GM18508 (cell line): ENCODE measurements at regions not wholly inside any gene's neighbourhood (a gene's known extent, or its start where the extent isn't known, plus 50 kb on each side); places are given as distances from the start of the nearest gene placed in this dataset.
A peak's percentile ranks its signal among the peaks of the same experiment; 100 is the strongest.

ENCODE experiments used
- ATAC-seq: cut with Tn5 transposase; IDR thresholded peaks from one replicate; pipeline ENCODE4 v1.9.1; 2021; ENCODE audit warnings: moderate number of reproducible peaks; ENCODE audit not compliant: insufficient read depth, unreplicated experiment

GRCh38 chr2:88832311-88832991 lies 141.0 kb downstream of the RPIA start:
- ATAC-seq: peak; percentile 28

- ATAC-seq: no peak
Observed at GRCh38 chr2:88832992-88833389, 141.5 kb downstream of the RPIA start.

GRCh38 chr2:88834376-88834775 lies 142.9 kb downstream of the RPIA start:
- ATAC-seq: no peak

GRCh38 chr2:88834866-88835265 lies 143.4 kb downstream of the RPIA start:
- ATAC-seq: no peak

GRCh38 chr2:88835726-88836125 lies 144.3 kb downstream of the RPIA start:
- ATAC-seq: no peak

- ATAC-seq: no peak
Observed at GRCh38 chr2:88836351-88836750, 144.9 kb downstream of the RPIA start.

- ATAC-seq: no peak
Observed at GRCh38 chr2:88837511-88838160, 146.2 kb downstream of the RPIA start.

GRCh38 chr2:88838165-88838635 lies 146.7 kb downstream of the RPIA start:
- ATAC-seq: peak; percentile 79

- no peak for ATAC-seq
Observed at GRCh38 chr2:88841224-88841929, 149.9 kb downstream of the RPIA start.

- no peak for ATAC-seq
Observed at GRCh38 chr2:88842656-88843460, 151.4 kb downstream of the RPIA start.

GRCh38 chr2:88843651-88844050 lies 152.2 kb downstream of the RPIA start:
- no peak for ATAC-seq

GRCh38 chr2:88844960-88845359 lies 153.5 kb downstream of the RPIA start:
- ATAC-seq: no peak

- ATAC-seq: peak; percentile 87
Observed at GRCh38 chr2:88845772-88846661, 154.5 kb downstream of the RPIA start.

- ATAC-seq: no peak
Observed at GRCh38 chr2:88852753-88853402, 161.4 kb downstream of the RPIA start.

- ATAC-seq: no peak
Observed at GRCh38 chr2:88853403-88853790, 161.9 kb downstream of the RPIA start.

- no peak for ATAC-seq
Observed at GRCh38 chr2:88854528-88854927, 163.1 kb downstream of the RPIA start.

GRCh38 chr2:88855620-88856408 lies 164.3 kb downstream of the RPIA start:
- peak; percentile 35 for ATAC-seq

- peak; percentile 7 for ATAC-seq
Observed at GRCh38 chr2:88856409-88857135, 165.1 kb downstream of the RPIA start.
